ENCODE measurements at regions not wholly inside any gene's neighbourhood (a gene's known extent, or its start where the extent isn't known, plus 50 kb on each side); places are given as distances from the start of the nearest gene placed in this dataset.

DNA sequence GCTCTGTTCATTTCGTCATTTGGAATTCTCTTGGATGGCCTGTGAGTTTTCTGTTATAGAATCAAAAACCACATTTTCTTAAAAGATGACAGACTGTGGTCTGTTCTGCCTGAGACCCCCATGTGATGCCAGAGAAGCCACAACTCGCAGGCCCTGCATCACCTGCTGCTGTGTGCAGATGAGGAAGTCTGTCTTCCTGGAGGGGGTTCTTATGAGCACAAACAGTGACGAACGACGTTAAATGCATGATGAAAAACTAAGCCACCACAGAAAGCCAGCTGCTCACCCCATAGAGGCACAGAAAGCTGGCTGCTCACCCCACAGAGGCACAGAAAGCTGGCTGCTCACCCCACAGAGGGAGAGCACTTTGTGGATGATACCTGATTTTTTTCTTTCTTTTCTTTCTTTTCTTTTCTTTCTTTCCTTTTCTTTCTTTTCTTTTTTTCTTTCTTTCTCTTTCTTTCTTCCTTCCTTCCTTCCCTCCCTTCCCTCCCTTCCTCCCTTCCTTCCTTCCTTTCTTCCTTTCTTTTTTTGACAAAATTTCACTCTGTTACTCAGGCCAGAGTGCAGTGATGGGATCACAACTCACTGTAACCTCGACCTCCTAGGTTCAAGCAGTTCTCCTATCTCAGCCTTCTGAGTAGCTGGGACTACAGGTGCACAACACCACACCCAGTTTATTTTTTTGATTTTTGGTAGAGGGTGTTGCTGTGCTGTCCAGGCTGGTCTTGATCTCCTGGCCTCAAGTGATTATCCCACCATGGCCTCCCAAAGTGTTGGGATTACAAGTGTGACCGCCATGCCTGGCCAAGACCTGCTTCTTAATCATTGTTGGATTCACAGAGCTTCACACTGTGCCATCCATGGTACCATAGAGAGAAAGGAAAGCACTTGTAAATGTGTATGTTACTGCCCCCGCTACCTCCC is 1191.4 kb downstream of the UQCRFS1 start:
- Histone ChIP-seq H3K4me3 (ENCODE audit: low read depth, low read length) (no peak overlapping the region), H3K27me3 (ENCODE audit: control insufficient read depth, insufficient read depth, low read length) (no peaks in the 10 kb centered on the region), H3K36me3 (ENCODE audit: control insufficient read depth, insufficient read depth, low read length) (no peaks in the 10 kb centered on the region)
- no peak for DNase-seq (ENCODE audit: low read depth)
- CTCF ChIA-PET, result no interaction called here
- POLR2A ChIA-PET, result no interaction called here
- TF ChIP-seq CTCF (IDR thresholded peaks at IDR 0.05; ENCODE audit: insufficient read depth, low read depth, low read length), result no peak

DNA sequence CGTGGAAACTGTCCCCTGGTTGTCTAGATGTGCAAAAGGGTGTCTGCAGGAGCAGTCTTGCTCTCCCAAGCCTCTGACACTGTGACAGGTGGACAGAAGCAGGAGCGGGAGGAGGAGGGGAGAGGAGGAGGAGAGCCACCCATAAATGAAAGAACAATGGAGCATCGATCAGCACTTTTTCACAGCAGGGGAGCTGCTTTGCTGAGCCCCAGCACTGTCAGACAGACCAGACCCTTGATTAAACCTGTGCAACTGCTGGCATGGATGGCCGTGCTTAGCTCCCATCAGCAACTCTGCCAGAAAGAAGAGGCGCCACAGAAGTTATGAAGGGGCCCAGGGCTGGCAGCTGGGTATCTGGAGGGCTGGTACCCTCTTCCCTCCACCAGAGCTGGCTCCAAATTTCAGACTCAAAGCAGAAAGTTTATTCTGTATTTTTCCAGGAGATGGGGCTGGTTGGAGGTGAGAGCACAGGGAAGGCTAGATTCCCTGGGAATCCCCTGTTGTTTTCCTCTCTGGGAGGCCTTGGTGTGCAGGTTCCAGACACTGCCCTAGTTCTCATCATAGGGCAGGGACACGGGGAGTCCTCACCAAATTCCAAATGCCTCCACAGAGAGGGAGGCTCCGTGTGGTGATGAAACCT is 1192.2 kb downstream of the UQCRFS1 start:
- H3K4me3 ChIP-seq (ENCODE audit: low read depth, low read length), result no peak overlapping the region
- ChIA-PET CTCF (no interaction called here), POLR2A (no interaction called here)
- no peaks in the 10 kb centered on the region for H3K27me3 ChIP-seq (ENCODE audit: control insufficient read depth, insufficient read depth, low read length)
- no peaks in the 10 kb centered on the region for H3K36me3 ChIP-seq (ENCODE audit: control insufficient read depth, insufficient read depth, low read length)
- DNase-seq (ENCODE audit: low read depth), result no peak
- no peak for TF ChIP-seq CTCF (IDR thresholded peaks at IDR 0.05; ENCODE audit: insufficient read depth, low read depth, low read length)

- ChIA-PET POLR2A (no interaction called here), CTCF (no interaction called here)
- TF ChIP-seq CTCF (IDR thresholded peaks at IDR 0.05; ENCODE audit: insufficient read depth, low read depth, low read length), result no peak
- no peak for DNase-seq (ENCODE audit: low read depth)
- Histone ChIP-seq H3K27me3 (ENCODE audit: control insufficient read depth, insufficient read depth, low read length) (no peaks in the 10 kb centered on the region), H3K4me3 (ENCODE audit: low read depth, low read length) (no peak overlapping the region), H3K36me3 (ENCODE audit: control insufficient read depth, insufficient read depth, low read length) (no peaks in the 10 kb centered on the region)
These were observed 1193.0 kb downstream of the UQCRFS1 start for GRCh38 chr19:28019901-28020300.

- ChIA-PET CTCF (no interaction called here), POLR2A (no interaction called here)
- Histone ChIP-seq H3K4me3 (ENCODE audit: low read depth, low read length) (no peak overlapping the region), H3K27me3 (ENCODE audit: control insufficient read depth, insufficient read depth, low read length) (no peaks in the 10 kb centered on the region), H3K36me3 (ENCODE audit: control insufficient read depth, insufficient read depth, low read length) (no peaks in the 10 kb centered on the region)
- no peak for TF ChIP-seq CTCF (IDR thresholded peaks at IDR 0.05; ENCODE audit: insufficient read depth, low read depth, low read length)
- no peak for DNase-seq (ENCODE audit: low read depth)
These were observed 1193.6 kb downstream of the UQCRFS1 start for GRCh38 chr19:28019371-28019770.

DNA sequence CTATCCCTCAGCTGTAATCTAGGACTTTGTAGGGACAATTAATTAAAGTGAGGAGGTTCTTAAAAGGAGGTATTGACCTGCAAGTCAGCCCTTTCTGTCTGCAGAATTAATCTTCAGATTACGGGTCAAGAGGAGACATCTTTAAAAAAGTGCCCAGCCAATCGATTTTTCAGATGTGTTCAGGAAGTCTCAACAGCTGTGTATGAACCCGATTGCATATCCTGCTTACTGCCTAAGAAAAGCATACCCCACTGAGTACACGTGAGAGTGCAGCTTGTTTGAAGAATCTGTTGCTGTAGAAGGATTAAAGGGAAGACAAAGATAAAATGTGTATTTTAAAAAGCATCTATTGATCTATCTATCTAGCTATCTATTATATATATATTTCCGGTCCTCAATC is 1194.5 kb downstream of the UQCRFS1 start:
- H3K36me3 ChIP-seq (ENCODE audit: control insufficient read depth, insufficient read depth, low read length), result no peaks in the 10 kb centered on the region
- no peaks in the 10 kb centered on the region for H3K27me3 ChIP-seq (ENCODE audit: control insufficient read depth, insufficient read depth, low read length)
- TF ChIP-seq CTCF (IDR thresholded peaks at IDR 0.05; ENCODE audit: insufficient read depth, low read depth, low read length), result no peak
- CTCF ChIA-PET, result no interaction called here
- no peak overlapping the region for H3K4me3 ChIP-seq (ENCODE audit: low read depth, low read length)
- POLR2A ChIA-PET, result no interaction called here
- DNase-seq (ENCODE audit: low read depth), result no peak

Data from BJ (cell line).